ENCODE measurements at regions not wholly inside any gene's neighbourhood (a gene's known extent, or its start where the extent isn't known, plus 50 kb on each side); places are given as distances from the start of the nearest gene placed in this dataset.

- TF ChIP-seq CTCF (IDR thresholded peaks at IDR 0.05) (no peak), EZH2 (IDR thresholded peaks at IDR 0.05; ENCODE audit: borderline replicate concordance, insufficient read depth, low read depth, low read length, poor library complexity, severe bottlenecking) (no peak)
These were observed 131.0 kb upstream of the OSMR start for GRCh38 chr5:38714703-38715355.
